GM04503 (cell line): ENCODE measurements at regions not wholly inside any gene's neighbourhood (a gene's known extent, or its start where the extent isn't known, plus 50 kb on each side); places are given as distances from the start of the nearest gene placed in this dataset.

ENCODE experiments used
- DNase-seq: peaks from one replicate; pipeline ENCODE4 v3.0.0-alpha.2; 2012; ENCODE audit warnings: low read depth

GRCh38 chr18:24672165-24672941 lies 211.9 kb downstream of the HRH4 start:
- no peak for DNase-seq

GRCh38 chr18:24674200-24674599 lies 213.8 kb downstream of the HRH4 start:
- DNase-seq: no peak

GRCh38 chr18:24674605-24675004 lies 214.2 kb downstream of the HRH4 start:
- DNase-seq: no peak

GRCh38 chr18:24677011-24677410 lies 216.6 kb downstream of the HRH4 start:
- peak; percentile 18 for DNase-seq

- DNase-seq: no peak
Observed at GRCh38 chr18:24678107-24678506, 217.7 kb downstream of the HRH4 start.

GRCh38 chr18:24678626-24679025 lies 218.2 kb downstream of the HRH4 start:
- no peak for DNase-seq

DNA sequence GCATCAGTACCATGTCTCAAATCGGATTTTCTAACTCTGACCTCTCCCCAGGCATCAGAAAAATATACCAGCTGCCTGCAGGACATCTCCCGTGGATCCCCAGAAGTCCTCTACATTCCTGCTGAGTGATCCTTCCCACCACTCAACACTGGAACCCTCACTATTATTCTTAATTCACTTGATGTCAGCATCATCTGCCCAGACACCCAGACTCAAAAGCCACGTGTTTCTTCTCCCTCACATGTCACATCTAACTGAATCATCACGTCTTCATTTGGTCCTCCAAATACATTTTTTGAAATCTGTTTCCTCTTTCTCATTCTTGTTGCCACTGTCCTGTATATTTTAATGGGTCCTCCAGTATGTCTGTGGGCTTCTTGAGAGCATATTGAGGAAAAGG lies 218.6 kb downstream of the HRH4 start:
- no peak for DNase-seq

GRCh38 chr18:24683925-24684324 lies 223.5 kb downstream of the HRH4 start:
- no peak for DNase-seq

DNA sequence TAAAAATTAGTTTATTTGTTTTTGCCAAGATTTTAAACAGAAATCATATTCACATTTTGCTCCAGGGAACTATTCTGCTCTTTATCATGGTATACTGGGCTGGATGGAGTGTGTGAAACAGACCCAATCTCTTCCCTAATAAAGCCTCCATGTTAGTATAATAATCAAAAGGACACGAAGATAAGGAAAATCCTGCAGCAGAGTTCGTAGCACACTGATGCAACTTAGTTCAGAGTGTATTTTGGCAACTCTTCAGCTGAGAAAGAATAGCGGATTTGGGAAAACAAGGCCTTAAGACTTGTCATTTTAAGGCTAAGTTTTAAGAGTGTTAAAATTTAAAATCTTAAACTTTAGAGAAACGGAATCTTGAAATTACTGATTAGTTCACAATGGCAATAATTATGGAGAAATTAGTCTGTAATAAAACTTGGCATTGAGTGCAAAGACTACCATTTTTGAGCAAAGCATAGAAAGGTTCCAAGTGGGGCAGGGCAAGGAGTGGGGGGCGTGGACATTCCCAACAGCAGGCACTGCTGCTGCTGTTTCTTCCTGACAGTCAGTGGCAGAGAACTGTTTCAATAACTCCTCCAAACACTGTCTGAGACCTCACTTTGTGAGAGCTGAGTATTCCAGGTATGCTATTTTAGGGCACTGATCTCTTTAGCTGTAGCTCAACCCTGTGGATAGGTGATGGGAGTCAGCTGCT lies 225.0 kb downstream of the HRH4 start:
- no peak for DNase-seq

GRCh38 chr18:24695168-24695567 lies 234.7 kb downstream of the HRH4 start:
- DNase-seq: no peak

- DNase-seq: no peak
Observed at GRCh38 chr18:24702001-24702515, 241.6 kb downstream of the HRH4 start.

GRCh38 chr18:24703316-24703715 lies 242.9 kb downstream of the HRH4 start:
- DNase-seq: no peak

DNA sequence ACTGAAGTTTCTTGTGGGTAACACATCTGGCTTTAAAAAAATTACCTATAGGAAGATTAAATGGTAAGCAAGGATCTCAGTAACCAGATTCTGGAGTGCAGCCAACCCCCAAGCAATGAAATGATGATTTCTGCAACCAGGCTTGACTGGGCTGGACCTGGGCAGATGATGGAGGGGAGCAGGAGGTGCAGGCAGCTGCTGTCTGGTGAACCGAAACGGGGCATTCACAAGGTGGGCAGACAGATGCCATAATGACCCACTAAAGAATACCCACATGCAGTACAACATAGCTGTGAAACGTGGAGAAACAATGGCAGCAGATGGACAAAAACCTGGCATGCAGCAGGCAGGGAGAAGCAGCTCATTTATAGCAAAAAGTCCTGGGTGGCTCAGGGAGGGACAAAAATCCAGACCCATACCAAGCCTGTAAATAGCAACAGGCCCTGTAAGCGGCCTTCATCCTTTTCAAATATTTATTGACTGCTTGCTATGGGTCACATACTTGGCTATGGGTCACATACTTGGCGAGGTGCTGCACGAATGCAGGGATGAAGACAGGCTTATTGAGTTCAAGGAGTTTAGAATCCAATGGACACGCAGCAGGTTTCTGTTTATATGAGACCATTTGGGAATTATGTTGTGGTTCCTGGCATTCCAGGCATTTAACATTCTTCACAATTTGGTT lies 244.7 kb downstream of the HRH4 start:
- DNase-seq: peak; percentile 77

DNA sequence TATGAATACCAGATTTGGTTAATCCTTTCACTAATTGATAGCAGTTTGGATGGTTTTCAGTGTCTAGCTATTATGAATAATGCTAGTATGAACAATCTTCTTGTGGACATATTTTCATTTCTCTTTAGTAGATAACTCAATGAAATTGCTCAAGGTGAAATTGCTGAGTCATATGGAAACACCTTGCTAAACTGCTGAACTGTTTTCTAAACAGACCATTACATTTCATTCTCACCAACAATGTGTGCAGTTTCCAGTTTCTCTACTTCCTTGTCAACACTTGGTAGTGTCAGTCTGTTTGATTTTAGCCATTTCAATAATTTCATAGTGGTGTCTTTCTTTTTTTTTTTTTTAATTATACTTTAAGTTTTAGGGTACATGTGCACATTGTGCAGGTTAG lies 250.0 kb downstream of the HRH4 start:
- no peak for DNase-seq

GRCh38 chr18:24719791-24720190 lies 259.4 kb downstream of the HRH4 start:
- DNase-seq: no peak

DNA sequence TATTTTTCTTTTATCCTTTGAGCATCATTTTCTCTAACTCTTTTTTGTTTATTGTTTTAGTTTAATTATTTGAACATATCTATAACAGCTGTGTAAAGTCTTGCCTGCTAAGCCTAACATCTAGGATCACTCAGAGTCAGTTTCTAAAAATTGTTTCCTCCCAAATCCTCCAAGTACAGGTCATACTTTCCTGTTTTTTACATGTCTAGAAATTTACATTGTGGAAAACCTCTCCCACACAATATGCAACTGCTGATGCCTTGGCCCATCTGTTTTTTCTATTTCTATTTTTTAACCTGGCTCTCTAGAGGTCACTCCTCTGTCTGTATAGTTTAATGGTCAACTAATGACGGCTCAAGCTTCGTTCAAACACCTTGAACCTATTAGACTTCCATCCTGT lies 261.0 kb downstream of the HRH4 start:
- no peak for DNase-seq

DNA sequence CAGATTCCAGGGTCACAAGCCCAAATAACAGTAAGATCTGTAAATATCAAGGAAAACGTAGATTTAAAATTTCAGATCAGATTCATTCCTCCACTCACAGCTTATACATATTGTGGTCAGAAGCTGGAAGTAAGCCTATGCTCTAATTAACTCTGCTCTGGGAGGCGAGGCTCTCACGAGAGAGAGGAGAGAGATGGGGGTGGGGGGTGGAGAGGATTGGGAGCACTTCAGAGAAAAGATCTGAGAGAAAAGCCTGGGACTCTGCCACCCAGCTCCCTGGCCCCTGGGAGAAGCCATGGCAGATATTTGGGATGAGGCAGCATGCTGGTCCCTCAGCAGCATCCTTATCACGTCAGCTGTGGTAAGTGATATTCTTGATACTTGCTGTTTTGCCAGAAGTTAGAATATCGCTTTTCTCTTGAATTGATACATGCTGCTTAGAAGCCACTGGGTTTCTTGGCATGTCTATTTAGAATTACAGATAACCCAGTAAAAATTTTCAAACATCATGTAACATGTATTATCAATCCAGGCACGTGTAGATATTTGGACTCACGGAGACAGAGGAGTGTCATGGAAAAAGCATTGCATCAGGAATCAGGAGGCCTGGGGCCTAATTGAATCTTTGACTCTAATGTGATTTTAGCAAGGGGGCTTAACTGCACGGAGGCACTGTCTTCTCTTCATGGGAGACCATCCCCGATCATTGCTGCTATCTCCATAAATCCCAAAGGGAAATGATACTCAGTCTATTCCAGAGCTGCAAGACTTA lies 265.4 kb downstream of the HRH4 start:
- no peak for DNase-seq

DNA sequence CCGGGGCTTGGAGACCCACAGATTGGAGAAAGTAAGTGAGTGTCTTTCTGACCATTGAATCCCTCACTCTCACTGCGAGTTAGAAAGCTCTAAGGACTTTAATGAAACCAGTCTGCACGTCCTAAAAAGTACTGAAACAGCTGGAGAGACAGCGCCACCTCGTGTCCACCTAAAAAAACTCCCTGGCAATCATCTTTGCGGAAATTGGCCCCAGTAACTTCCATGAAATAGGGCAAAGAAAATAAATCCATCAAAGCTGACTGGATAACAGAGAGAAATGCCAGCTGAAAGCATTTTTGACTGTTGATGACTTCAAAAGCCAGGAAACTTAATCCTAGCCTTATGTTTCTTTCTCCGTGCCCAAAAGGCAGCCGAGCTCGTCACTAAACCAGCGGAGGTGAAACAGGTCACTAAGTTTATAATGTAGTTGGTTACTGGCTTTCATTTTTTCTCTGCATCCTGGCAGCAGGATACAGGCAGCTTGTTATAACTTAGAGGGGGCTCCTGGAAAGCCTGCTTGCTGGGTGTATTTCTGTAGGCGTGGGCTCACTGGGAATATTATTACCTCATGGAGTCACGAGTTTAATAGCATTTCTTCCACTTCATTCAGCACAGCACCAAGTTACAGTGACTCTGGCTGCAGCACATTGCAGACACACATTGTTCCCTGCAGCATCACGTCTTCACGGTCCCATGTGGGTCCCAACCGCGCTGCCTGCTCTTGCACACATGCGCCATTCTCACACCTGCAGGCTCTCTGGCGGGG lies 266.5 kb downstream of the HRH4 start:
- no peak for DNase-seq

DNA sequence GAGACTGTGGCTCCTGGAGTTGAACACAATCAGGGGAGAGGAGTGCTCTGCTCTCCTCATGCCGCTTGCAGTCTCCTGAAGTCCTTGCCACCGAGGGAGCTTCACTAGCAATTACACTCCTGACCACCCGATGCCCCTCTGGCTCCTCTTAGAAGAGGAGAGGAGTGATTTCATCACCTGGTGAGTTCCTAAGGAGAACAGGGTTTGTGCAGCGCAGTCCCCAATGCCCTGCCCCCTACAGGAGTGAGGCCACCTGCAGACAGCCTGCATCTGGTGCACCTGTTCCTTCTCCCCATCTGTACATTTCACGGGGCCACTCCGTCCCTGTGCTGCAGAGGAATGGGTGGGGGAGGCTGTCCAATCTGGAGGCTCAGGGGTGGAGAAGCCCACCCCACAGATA lies 267.2 kb downstream of the HRH4 start:
- no peak for DNase-seq

DNA sequence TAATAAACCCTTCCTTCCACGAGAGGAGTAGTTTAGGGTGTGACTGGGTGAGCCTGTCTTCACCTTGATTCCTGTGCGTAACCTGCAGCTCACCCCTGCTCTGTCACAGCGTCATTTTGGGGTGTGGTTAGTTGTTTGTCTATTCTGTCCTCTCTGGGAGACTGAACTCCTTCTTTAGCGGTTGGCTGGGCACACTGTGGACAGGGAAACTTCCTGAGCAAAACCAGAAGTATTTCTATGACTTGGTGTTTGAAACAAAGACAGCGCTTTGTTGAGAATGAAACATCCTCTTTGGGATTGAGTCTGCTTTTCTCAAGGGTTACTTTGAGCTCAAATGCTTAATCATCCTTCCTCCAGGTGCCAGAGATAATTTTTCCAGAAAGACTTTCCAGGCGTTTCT lies 270.7 kb downstream of the HRH4 start:
- DNase-seq: no peak

DNA sequence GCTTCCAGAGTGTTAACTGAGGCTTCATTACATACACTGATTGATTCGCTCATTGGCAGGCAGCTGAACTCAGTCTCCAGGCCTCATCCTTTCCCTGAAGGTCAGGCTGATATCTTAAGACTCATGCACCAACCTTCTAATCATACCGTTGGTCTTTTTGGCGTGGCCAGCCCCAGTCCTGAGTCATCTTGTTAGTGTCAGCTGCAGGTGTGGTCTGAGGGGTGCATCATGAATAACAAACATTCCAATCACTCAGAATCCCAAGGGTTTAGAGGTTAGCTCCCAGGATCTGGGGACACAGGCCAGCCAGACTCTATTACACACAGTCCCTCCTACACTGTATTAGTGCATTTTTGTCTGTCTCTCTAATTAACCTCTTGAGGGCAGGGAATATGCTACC lies 271.5 kb downstream of the HRH4 start:
- no peak for DNase-seq
